ENCODE measurements at regions not wholly inside any gene's neighbourhood (a gene's known extent, or its start where the extent isn't known, plus 50 kb on each side); places are given as distances from the start of the nearest gene placed in this dataset.
A peak's percentile ranks its signal among the peaks of the same experiment; 100 is the strongest.

DNA sequence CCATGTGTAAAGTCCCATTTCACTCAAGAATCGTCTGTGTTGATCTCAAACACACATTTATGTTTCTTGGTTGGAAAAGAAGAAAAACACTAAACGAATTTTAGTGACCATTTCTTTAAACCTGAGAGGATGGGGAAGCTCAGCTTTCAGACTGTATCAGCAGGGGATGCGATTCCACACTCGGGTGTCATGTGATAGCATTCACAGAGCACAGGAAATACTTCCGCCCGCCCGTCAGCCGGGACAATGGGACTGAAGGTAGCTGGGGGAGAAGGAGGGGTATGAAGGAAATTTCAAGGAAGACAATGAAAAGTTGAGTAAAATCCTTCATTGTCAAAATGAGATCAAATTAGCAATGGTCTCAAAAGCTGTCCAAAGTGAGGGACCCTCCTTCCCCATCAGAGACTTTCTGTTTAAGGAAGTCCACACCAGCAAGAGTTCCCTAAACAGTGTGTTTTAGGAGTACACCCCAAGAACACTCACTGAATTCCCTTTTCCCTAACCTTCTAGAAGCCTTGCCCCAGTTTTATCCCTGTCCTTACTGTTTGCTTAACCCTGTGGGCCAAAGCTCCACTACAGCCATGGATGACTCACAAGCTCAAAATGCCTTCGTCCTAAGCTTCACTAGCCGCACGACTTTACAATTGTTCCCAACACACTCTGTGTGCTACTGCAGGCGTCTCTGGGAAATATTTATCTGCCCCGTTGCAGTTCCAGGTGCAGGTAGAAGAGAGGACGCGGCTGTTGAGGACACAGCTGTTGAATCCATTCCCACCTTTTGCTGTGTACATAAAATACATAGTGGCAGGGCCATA lies 51.4 kb upstream of the SIM2 start:
- no peaks in the 10 kb centered on the region for H3K27me3 Mint-ChIP-seq (ENCODE audit: low read depth)
- H3K4me3 Mint-ChIP-seq (ENCODE audit: unreplicated experiment): peak overlapping the region; percentile 49
- no peak for DNase-seq (ENCODE audit: low spot score)
- TF ChIP-seq, protein P1, sequence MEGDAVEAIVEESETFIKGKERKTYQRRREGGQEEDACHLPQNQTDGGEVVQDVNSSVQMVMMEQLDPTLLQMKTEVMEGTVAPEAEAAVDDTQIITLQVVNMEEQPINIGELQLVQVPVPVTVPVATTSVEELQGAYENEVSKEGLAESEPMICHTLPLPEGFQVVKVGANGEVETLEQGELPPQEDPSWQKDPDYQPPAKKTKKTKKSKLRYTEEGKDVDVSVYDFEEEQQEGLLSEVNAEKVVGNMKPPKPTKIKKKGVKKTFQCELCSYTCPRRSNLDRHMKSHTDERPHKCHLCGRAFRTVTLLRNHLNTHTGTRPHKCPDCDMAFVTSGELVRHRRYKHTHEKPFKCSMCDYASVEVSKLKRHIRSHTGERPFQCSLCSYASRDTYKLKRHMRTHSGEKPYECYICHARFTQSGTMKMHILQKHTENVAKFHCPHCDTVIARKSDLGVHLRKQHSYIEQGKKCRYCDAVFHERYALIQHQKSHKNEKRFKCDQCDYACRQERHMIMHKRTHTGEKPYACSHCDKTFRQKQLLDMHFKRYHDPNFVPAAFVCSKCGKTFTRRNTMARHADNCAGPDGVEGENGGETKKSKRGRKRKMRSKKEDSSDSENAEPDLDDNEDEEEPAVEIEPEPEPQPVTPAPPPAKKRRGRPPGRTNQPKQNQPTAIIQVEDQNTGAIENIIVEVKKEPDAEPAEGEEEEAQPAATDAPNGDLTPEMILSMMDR (IDR thresholded peaks at IDR 0.05): no peak
- H3K9me3 Mint-ChIP-seq (ENCODE audit: low read depth): no peaks in the 10 kb centered on the region
- peak overlapping the region; percentile 87 for H3K27ac Mint-ChIP-seq (ENCODE audit: unreplicated experiment)
- H3K4me1 Mint-ChIP-seq (ENCODE audit: low read depth): peaks cover 13% of the 10 kb centered on the region
- no peaks in the 10 kb centered on the region for H3K36me3 Mint-ChIP-seq (ENCODE audit: low read depth)

Measured in chondrocyte (in vitro differentiated cells).